ENCODE measurements at regions not wholly inside any gene's neighbourhood (a gene's known extent, or its start where the extent isn't known, plus 50 kb on each side); places are given as distances from the start of the nearest gene placed in this dataset.
"Not testable (repeated sequence)": the region's sequence is repeated elsewhere in the genome, so short reads cannot be mapped to it uniquely, and the experiment has no call there.

DNA sequence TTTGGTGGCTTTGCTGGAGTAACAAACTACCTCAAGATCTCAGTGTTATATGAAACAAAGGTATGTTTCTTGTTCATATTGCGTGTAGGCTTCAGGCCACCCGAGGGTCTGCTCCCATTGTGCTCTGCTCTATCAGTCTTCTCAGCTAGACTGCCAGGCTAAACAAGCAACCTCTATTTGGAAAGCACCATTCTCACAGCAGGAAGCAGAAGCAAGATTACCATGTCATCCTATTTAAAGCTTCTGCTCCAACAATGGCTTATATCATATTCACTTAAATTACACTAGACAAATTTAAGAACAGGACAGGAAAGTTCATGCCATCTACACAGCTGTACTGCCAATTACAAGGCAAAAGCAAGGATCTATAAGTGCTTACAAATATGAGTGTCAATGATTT lies 385.8 kb downstream of the PPARGC1A start:
- FAIRE-seq, result no peak

DNA sequence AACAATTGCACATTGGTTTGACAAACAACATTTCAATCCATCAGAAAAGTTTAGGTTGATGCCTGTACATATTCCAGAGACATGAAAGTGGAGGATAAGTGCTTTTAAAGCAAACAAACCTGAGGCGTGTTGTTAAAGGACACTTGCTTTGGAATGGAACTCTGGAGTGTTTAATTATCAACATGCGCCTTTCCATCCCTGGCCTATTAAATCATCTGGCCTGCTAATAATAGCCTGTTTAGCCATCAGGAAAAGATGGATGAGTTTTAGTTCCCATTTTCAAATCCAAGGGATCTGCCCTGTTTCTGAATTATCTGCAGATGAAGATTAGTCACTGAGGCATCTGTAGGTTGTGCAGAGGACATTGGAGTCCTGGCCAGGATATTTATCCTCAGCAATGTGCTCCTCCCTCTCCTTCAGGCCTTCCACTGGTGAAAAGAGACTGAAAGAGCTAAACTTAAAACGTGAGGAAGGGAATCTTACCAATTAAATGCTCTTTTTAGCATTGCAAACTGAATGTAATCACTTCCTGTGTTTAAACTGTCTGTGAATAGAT lies 388.9 kb downstream of the PPARGC1A start:
- FAIRE-seq, result no peak

DNA sequence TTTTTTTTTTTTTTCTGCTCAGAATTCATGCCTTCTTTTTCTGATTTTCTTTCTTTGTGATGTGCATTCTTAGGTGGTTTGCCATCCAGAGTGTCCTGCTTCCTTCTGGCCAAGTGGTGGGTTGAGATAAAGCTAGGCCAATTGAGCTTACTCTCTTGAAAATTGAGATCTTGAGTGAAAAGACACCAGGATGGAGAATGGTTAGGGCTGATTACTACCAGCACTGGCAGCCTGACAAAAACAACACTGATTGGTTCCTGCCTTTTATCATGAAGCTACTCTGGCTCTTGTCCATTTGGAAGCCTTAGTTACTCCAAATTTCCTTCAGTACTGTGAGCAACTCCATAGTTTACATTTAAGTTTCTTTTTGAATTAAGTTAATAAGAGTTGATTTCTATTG lies 404.0 kb downstream of the PPARGC1A start:
- no peak for FAIRE-seq

DNA sequence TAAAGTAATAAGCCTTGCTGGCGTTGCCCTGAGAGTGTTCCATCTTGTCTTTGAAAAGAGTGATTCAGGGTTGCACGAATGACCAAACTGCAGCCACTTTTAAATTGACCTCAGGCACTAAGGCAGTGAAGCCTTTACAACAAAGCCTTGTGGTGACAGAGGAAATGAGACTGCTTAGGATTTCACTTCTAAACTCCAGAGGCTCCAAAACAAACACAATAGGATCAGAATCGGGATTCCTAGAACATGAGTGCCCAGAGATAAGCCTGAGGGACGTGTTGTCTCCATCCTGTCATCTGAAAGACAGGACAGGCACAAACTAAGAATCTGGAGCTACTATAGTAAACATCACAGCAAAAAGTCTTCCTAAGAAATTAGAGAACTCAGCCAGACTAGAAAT lies 405.2 kb downstream of the PPARGC1A start:
- FAIRE-seq, result no peak

DNA sequence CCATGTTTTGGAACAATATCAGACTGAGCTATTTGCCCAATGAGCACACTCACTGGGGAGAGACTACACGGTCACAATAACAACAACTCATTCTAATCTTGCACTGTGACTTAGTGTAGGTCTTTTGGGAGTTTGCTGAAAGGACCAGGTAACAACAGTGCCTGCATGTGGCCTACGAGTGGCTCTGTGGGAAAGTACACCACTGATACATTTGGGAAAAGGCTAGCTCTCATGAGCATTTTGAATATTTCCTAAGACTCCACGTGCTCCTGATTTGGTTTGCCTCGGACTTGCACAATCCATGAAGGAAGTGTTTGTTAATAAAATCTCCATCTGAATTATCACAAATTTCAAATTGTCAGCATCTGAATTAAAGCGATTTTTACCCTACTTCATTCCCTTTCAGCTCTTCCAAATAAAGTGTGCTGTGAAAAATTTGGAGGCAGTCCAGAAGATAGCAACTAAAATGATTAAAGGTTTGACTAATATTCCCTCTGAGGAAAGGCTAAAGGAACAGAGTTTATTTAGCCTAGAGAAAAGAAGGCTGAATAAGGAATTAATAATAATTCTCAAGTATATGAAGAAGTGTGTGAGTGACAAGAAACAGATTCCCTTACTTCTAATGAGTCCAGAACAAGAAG lies 406.4 kb downstream of the PPARGC1A start:
- no peak for FAIRE-seq

DNA sequence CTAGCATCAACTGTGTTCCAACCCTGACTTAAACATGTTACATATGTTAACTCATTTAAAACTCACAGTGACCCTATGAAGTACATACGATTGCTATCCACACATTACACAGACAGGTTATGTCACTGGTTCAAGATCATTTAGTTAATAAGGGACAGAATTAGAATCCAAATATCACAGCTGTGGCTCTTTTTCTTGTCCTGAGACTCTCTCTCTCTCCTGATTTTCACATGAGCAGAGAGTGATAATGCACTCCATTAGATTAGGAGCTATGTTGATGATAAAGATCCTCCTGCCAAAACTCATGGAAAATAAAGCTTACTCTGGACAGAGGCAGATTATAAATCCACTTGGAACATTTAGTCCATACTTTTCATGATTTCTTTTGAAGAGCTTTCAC lies 408.3 kb downstream of the PPARGC1A start:
- no peak for FAIRE-seq

DNA sequence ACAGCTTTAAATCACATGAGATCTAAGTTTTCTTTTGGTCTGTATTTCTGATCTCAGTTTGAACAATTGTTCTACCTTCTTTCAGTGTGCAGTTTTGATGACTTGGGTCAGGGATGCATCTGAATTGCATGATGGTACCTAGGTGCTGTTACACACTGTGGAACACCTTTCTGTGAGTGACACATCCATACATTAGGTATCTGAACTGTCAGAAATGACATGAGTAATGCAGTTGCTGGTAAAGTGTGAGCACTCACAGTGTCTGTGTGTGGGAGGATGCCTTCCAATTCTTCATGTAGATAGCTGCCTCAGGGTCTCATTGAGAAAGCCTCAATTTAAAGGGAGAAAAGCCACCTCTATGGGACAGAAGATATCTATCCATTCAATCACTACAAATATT lies 411.9 kb downstream of the PPARGC1A start:
- FAIRE-seq, result no peak

DNA sequence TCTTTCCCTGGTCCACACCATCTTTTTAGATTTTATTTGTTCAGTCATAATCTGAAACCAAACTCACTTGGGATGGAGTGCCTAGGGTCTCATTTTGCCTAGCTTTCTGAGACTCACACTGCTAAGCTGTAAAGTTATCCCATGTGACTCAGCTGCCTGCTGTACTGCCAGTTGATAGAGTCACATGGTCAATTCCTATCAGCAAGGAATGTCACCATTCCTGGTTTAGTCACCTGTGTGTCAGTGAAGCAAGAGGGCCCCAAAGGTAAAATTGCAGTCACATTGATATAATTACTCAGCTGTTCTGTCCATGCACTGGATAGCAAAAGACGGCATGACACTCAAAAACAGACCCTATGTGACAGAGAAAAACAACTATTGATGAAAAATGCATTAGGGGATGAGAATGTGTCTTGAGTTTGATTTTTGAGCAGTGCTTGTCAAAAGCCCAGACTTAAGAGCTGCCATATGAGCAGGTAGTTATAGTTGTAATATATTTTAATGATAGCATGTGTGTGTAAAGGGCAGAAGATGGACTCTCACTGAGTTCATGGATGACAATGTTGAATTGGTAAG lies 413.2 kb downstream of the PPARGC1A start:
- no peak for FAIRE-seq

DNA sequence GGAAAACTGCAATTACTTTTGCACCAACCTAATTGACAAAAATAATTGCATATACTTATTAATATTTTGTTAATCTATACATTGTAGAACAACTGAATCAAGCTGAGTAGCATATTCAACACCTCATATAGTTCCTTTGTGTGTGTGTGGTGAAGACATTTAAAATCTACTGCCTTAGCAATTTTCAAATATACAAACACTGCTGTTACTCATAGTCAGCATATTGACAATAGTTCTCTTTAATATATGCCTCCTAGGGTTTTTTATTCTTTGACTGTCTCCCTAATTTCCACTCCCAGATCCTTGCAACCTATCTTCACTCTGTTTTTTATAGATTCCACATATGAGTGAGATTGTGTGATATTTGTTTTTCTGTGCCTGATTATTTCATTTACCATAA lies 426.8 kb downstream of the PPARGC1A start:
- FAIRE-seq, result no peak

DNA sequence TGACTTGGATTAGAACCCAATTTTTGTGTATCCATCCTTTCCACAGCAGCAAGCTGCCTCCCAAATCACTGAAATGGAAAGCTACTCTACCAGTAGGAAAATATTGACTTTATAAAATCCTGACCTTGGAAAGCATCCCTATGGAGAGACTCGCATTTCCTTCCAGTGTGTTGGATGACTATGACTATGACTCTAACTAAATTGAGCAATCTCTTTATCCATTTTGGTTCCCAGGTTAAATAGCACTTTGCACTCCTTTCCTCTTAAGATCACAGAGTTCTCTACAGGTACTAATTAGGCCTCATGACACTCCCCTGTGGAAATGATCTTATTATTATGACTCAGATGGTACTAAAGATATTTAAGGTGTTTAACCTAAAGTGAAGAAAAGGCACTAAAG lies 431.8 kb downstream of the PPARGC1A start:
- FAIRE-seq, result no peak

DNA sequence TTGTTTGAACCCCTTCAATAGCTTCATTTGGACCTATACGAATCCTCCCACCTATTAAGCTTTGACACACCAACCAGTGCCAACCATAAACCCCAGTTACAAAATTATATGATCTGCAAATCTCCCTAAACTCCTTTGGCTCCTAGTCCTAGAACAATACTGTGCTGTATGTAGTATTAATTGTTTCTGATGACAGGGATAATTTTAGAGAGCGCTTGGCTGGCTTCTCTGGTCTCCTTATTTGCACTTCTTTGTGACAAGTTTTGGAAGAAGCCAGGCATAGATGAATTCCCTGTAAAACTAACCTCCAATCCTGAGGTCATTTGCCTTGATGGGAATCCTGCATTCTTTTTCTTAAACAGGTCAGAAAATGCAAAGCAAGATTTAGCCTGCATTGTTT lies 433.0 kb downstream of the PPARGC1A start:
- no peak for FAIRE-seq

DNA sequence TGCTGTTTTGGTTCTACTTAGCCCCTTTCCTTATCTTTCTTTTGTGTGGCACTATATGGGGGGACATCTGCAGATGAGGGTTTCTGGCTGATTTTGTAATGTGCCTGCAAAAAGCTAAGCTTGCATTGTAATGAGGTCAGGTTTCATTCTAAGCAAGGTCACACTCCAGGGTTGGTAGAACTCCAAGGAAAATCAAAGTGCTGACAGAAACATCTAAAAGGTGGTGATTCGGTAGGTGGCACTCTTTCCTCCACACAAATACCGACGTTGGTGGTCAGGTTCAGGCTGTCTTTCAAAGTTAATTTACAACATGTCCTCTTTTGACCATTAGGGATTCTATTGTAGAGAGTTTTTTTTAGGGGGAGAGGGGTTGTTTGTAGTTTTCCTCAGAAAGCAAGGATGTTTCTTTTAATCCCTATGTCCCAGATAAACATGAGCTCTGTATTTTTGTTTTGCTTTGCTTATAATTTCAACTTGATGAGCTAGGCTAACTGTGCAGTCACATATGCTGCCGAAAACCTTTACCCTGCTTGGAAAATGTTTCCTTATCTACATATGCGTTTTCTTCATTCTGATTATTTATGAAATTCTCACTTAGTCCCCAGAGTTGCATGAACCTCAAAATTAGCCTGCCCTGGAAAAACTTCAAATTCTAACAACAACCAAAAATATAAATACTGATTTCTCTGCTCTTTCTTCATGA lies 434.2 kb downstream of the PPARGC1A start:
- no peak for FAIRE-seq

DNA sequence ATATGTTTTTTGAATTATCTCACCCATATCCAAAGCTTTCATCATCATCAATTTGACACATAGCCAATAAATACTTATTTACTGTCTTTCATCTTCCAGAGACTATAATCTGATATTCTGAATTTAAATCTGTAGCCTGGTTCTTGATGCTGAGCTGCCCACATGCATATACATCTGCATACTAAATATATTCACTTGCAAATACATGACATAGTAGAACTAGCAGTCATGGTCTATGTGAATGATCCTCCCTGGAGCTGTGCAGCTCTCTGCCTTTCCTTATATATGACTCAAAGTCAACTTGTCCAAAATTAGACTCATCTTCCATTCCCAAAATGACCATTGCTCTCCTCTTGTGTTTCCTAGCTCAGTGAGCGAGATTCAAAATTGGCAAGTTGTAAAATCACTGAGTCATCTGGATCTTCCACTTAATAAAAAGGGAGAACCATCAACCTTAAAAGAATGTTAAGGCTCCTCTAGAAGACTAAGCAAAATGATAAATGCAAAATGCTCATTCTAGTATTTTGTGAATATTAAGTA lies 448.2 kb downstream of the PPARGC1A start:
- FAIRE-seq, result no peak

DNA sequence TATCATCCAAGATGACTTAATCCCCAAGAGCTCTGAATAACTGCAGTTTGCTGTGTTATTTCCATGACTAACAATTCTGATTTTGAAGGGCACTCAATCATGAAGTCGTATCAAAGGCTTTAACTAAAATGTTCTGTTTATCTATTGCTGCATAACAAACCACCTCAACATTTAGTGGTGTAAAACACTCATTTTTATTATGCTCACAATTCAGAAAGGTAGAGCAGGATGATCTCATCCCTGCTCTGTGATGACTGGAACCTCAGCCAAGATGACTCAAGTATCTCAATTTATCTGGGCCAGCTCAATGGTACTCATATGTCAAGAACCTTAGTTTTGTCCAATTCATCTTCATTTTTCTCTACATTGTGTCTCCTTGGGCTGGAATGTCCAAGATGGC lies 451.1 kb downstream of the PPARGC1A start:
- no peak for FAIRE-seq

DNA sequence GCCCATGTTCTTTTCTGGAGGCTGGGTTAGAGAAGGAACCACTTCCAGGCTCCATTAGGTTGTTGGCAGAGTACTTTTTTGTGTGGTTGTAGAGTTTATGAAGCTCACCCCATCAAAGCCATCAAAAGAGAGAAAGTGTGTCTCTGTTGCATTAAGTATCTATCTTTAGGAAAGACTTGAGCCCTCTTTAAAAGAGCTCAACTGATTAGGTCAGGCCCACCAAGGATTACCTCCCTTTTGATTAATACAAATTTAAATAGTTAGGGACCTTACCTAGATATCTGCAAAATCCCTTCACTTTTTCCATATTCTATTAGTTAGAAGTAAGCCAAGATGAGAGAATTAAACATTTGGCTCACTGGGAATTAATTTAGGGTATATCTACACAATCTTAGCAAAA lies 460.4 kb downstream of the PPARGC1A start:
- FAIRE-seq, result no peak

DNA sequence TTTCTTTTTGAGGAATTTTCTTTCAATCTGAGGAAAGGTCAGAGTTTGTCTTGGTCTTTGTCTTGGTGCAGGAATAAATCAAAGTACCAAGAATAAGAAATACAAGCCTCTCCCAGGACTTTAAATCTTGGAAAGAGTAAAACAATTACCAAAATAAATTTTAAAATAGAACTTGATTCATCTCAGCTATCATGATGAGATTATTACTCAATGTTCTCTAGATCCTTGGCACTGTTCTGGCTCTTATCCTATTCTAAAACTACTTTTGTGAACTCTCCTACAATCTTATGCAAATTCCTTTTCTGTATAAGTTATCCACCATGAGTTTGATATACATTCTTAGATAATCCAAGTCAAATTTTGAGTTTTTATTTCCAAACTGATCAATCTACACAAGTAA lies 464.3 kb downstream of the PPARGC1A start:
- FAIRE-seq, result no peak

DNA sequence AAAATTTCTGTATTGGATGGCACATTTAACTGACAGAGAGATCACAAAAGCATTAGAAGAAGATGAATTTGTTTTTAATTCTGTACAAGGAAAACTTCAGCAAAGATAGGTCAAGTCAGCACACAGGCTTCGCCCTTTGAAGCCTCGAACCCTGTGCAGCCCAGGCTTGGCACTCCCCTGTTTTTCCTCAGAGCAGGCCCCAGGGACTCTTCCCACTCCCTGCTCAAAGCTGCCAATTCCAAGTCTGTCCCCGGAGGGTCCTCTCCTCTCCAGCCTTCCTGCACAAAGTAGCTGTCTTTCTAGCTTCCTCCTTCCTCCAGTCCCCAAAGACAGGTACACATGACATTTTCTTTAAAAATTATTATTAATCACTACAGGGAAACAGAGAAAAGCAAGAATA lies 466.3 kb downstream of the PPARGC1A start:
- no peak for FAIRE-seq

DNA sequence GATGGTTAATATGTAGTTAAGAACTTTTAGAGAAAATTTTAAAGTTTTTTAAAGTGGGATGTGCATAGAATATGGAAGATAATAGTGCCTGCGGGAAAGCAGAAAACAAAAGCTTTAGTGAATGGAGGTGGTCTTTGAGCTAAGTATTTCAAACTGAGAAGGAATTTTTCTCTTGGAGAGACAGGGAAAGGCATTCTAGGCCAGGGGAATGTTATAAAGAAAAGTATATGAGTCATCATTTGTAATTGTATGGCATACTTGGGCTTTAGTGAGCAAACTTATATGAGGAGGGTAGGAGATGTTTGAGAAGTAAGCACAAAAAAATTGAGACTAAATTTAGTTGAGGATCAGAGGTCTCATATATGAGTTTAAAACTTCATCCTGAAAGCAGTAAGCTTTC lies 467.0 kb downstream of the PPARGC1A start:
- FAIRE-seq, result no peak

DNA sequence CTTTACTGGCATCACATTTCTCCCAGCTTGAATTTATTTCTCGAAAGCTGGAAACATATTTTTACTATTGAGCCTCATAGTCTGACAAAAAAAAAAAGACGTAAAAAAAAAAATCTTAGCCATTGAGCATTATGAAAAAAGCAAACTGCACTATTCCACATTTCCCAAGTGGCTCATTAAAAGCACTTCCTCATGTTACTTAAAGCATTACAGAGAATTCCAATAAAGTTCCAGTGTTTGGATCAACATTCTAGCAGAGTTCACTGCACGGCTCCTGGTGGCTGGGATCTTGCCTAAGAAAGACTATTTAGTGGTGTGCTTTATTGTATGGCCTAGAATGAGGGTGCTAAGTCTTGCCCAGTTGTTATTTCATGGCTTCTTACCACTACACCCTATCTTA lies 476.2 kb downstream of the PPARGC1A start:
- no peak for FAIRE-seq

DNA sequence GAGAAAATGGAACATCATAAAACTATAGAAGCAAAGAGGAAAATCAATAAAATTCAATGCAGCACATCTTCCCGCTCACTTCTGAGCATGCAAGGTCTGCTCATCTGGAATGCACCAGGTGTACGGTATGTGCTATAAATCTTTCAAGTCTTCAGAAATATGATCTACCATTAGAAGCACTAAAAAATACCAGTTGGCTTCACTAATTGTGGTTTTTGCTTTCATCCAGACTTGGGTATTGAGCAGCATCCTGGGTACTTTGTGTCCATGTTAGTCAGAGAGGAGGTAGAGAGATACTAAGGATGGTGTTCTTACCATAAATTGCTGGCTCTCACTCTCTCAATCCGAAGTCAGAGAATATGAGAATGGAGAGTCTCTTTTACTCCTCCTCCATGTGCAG lies 477.1 kb downstream of the PPARGC1A start:
- FAIRE-seq, result no peak

DNA sequence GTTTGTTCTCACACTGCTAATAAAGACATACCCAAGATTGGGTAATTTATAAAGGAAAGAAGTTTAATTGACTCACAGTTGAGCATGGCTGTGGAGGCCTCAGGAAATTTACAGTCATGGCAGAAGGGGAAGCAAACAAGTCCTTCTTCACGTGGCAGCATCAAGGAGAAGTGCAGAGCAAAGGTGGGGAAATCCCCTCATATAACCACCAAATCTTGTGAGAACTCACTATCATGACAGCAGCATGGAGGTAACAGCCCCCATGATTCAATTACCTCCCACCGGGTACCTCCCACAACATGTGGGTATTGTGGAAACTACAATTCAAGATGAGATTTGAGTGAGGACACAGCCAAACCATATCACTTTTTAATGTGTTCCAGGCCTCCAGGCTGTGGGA lies 480.9 kb downstream of the PPARGC1A start:
- not testable (repeated sequence) for FAIRE-seq

DNA sequence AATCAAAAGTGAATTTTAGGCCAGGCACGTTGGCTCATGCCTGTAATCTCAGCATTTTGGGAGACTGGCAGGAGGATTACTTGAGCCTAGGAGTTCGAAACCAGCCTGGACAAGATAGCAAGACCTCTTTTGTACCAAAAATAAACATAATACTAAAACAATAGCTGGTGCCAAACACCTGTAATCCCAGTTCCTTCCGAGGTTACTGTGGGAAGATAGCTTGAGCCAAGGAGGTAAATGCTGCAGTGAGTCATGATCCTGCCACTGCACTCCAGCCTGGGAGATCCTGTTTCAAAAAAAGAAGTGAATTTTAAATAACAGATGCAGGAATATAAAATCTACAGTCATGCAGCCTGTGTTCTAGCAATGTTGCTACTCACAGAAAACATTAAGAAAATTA lies 488.3 kb downstream of the PPARGC1A start:
- no peak for FAIRE-seq

DNA sequence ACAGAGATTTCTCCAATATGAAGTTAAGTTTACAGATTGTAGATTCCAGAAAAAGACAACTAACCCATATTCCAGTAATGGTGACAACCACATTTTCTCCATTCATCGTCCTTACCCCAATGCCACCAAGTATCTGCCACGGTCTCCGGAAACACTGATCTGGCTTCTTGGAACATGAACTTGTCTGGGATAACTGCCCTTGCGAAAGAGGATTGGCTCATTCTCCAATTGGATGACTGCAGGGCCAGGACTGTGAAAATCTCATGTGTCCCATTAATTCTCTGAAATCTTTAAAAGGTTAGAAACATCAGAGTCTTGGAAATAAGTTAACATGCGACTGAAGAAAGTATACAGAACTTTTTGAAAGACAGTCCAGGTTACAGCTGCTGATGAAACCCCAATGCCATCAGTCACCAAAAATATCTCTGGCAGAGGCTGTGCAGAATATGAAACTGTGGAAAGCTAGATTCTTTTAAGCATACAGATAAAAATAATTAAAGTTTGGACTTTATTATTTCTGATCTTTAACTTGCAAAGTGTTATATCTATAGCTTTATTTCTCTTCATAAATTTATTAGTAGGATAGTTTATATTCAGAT lies 496.9 kb downstream of the PPARGC1A start:
- no peak for FAIRE-seq

DNA sequence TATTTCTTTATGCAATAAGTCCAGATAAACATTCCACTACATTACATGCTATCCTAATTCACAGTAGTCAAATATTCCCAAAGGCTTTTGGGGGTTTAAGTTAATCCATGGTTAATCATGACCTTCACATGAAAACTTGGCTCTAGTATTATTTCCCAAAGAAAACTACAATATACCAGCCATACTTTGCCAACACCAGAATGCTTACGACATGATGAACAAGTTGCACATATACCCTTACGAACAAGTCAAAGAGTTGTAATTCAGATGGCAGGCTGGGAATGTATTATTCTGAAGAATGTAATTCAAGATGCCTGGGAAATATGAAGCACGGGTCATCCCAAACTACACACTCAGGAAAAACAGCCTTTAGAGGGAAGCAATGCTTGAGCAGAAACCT lies 499.6 kb downstream of the PPARGC1A start:
- FAIRE-seq, result no peak
